ENCODE measurements at regions not wholly inside any gene's neighbourhood (a gene's known extent, or its start where the extent isn't known, plus 50 kb on each side); places are given as distances from the start of the nearest gene placed in this dataset.

GRCh38 chr5:97851036-97851435 is 668.0 kb upstream of the RIOK2 start:
- Histone ChIP-seq H3K36me3 (no peaks in the 10 kb centered on the region), H3K27me3 (no peaks in the 10 kb centered on the region), H3K4me3 (no peak overlapping the region), H3K4me1 (no peaks in the 10 kb centered on the region), H3K9me3 (no peaks in the 10 kb centered on the region), H3K27ac (no peak overlapping the region)
- no peak for TF ChIP-seq POLR2A (IDR thresholded peaks at IDR 0.05)
- TF ChIP-seq CTCF (IDR thresholded peaks at IDR 0.05) = no peak
- intact Hi-C loops (cut with DNase I; ENCODE audit: low total_unique reads) = no loop called here
- no peak for DNase-seq

GRCh38 chr5:97854871-97855762 is 672.1 kb upstream of the RIOK2 start:
- no peaks in the 10 kb centered on the region for H3K4me1 ChIP-seq
- TF ChIP-seq CTCF (IDR thresholded peaks at IDR 0.05) = no peak
- intact Hi-C loops (cut with DNase I; ENCODE audit: low total_unique reads) = no loop called here

GRCh38 chr5:97874491-97874890 is 691.4 kb upstream of the RIOK2 start:
- Histone ChIP-seq H3K36me3 (no peaks in the 10 kb centered on the region), H3K4me3 (no peak overlapping the region), H3K9me3 (no peaks in the 10 kb centered on the region), H3K27me3 (no peaks in the 10 kb centered on the region), H3K27ac (no peak overlapping the region), H3K4me1 (no peaks in the 10 kb centered on the region)
- no peak for DNase-seq
- TF ChIP-seq CTCF (IDR thresholded peaks at IDR 0.05) = no peak
- TF ChIP-seq POLR2A (IDR thresholded peaks at IDR 0.05) = no peak
- intact Hi-C loops (cut with DNase I; ENCODE audit: low total_unique reads) = no loop called here

More at GRCh38 chr5:97854871-97855762, 672.1 kb upstream of the RIOK2 start:
- H3K36me3 ChIP-seq = no peaks in the 10 kb centered on the region
- no peak overlapping the region for H3K27ac ChIP-seq
- no peak for DNase-seq
- H3K4me3 ChIP-seq = no peak overlapping the region
- no peaks in the 10 kb centered on the region for H3K27me3 ChIP-seq
- no peaks in the 10 kb centered on the region for H3K9me3 ChIP-seq

- TF ChIP-seq CTCF (IDR thresholded peaks at IDR 0.05) (no peak), POLR2A (IDR thresholded peaks at IDR 0.05) (no peak)
- no peak overlapping the region for H3K27ac ChIP-seq
- H3K36me3 ChIP-seq = no peaks in the 10 kb centered on the region
- intact Hi-C loops (cut with DNase I; ENCODE audit: low total_unique reads) = no loop called here
- no peaks in the 10 kb centered on the region for H3K27me3 ChIP-seq
- no peak for DNase-seq
- H3K4me3 ChIP-seq = no peak overlapping the region
- no peaks in the 10 kb centered on the region for H3K4me1 ChIP-seq
- H3K9me3 ChIP-seq = no peaks in the 10 kb centered on the region
Measured at GRCh38 chr5:97876272-97876671, 693.2 kb upstream of the RIOK2 start.

DNA sequence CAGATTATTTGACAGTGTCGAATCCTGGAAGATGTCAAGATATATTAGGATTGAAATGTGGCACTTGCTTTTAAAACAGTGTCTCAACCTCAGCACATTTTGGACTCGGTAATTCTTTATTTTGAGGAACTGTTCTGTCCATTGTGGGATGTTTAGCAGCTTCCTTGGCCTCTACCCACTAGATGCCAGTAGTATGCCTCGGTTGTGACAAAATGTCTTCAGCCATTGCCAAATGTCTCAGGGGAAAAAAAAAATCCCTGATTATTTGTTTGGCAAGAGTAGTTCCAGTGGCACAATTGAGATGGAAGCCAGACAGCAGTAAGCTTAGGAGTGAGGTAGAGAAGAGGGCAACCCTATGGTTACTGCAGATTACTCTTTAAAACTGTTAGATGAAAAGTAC is 694.5 kb upstream of the RIOK2 start:
- no peaks in the 10 kb centered on the region for H3K4me1 ChIP-seq
- no peak for DNase-seq
- no peak overlapping the region for H3K4me3 ChIP-seq
- no peaks in the 10 kb centered on the region for H3K9me3 ChIP-seq
- intact Hi-C loops (cut with DNase I; ENCODE audit: low total_unique reads) = no loop called here
- H3K27ac ChIP-seq = no peak overlapping the region
- no peaks in the 10 kb centered on the region for H3K36me3 ChIP-seq
- no peaks in the 10 kb centered on the region for H3K27me3 ChIP-seq
- TF ChIP-seq POLR2A (IDR thresholded peaks at IDR 0.05) (no peak), CTCF (IDR thresholded peaks at IDR 0.05) (no peak)

Data from uterus (tissue), 3 donors.